SK-N-SH treated with all-trans-retinoic acid at 6 μM for 48 hours (cell line): ENCODE measurements at regions not wholly inside any gene's neighbourhood (a gene's known extent, or its start where the extent isn't known, plus 50 kb on each side); places are given as distances from the start of the nearest gene placed in this dataset.

Source experiments
- ATAC-seq: fragments of 200-7000 bp; cut with Tn5 transposase; 3 replicates; pipeline ENCODE4 v1.9.1; 2020; ENCODE audit warnings: mild to moderate bottlenecking, moderate library complexity
- ARNTL ChIP-seq: fragments of 450-650 bp; formaldehyde crosslinking; IDR thresholded peaks from 2 replicates; pipeline ENCODE4 v1.5.0; 2020; ENCODE audit warnings: low read depth, mild to moderate bottlenecking, moderate library complexity, borderline replicate concordance
- BACH2 ChIP-seq: fragments of 250-450 bp; sonication (Bioruptor Pico); IDR thresholded peaks from 2 replicates; pipeline ENCODE4 v1.9.0; 2021; ENCODE audit warnings: mild to moderate bottlenecking, borderline replicate concordance
- CREB5 ChIP-seq: fragments of 250-450 bp; sonication (Bioruptor Pico); IDR thresholded peaks from 2 replicates; pipeline ENCODE4 v1.5.1; 2020; ENCODE audit warnings: low read depth, mild to moderate bottlenecking, moderate library complexity
- ESRRG ChIP-seq: fragments of 250-450 bp; sonication (Bioruptor Pico); IDR thresholded peaks from 2 replicates; pipeline ENCODE4 v1.6.1; 2021; ENCODE audit warnings: mild to moderate bottlenecking
- GLIS3 ChIP-seq: fragments of 250-450 bp; sonication (Bioruptor Pico); IDR thresholded peaks from 2 replicates; pipeline ENCODE4 v1.5.0; 2020; ENCODE audit warnings: mild to moderate bottlenecking, moderate library complexity
- ISL1 ChIP-seq: fragments of 250-450 bp; sonication (Bioruptor Pico); IDR thresholded peaks from 2 replicates; pipeline ENCODE4 v2.1.2; 2022; ENCODE audit warnings: mild to moderate bottlenecking, moderate library complexity
- PATZ1 ChIP-seq: fragments of 250-450 bp; sonication (Bioruptor Pico); IDR thresholded peaks from 2 replicates; pipeline ENCODE4 v1.8.0; 2020; ENCODE audit warnings: mild to moderate bottlenecking, moderate library complexity, borderline replicate concordance
- POU6F1 ChIP-seq: fragments of 250-450 bp; sonication (Bioruptor Pico); IDR thresholded peaks from 2 replicates; pipeline ENCODE4 v1.8.0; 2021; ENCODE audit warnings: low read depth, mild to moderate bottlenecking, moderate library complexity, borderline replicate concordance
- PPARA ChIP-seq: fragments of 250-450 bp; sonication (Bioruptor Pico); IDR thresholded peaks from 2 replicates; pipeline ENCODE4 v1.5.0; 2020; ENCODE audit warnings: mild to moderate bottlenecking, borderline replicate concordance
- TOX ChIP-seq: fragments of 250-450 bp; sonication (Bioruptor Pico); IDR thresholded peaks from 2 replicates; pipeline ENCODE4 v1.8.0; 2021; ENCODE audit warnings: mild to moderate bottlenecking, moderate library complexity, borderline replicate concordance
- ZFP30 ChIP-seq: fragments of 450-650 bp; formaldehyde crosslinking; IDR thresholded peaks from 2 replicates; pipeline ENCODE4 v1.5.0; 2022; ENCODE audit warnings: mild to moderate bottlenecking, moderate library complexity
- ZNF70 ChIP-seq: fragments of 450-650 bp; formaldehyde crosslinking; IDR thresholded peaks from 2 replicates; pipeline ENCODE4 v1.5.0; 2020; ENCODE audit warnings: mild to moderate bottlenecking, moderate library complexity

- TF ChIP-seq BACH2 (CRISPR knock-in tag) = no peak
- TF ChIP-seq PATZ1 = no peak
- TF ChIP-seq TOX = no peak
- TF ChIP-seq POU6F1 = no peak
- TF ChIP-seq ZFP30 (CRISPR knock-in tag) = no peak
- no peak for TF ChIP-seq ESRRG (CRISPR knock-in tag)
- TF ChIP-seq ARNTL (CRISPR knock-in tag) = no peak
- no peak for TF ChIP-seq GLIS3 (CRISPR knock-in tag)
- no peak for TF ChIP-seq ISL1
- no peak for TF ChIP-seq PPARA (CRISPR knock-in tag)
- TF ChIP-seq CREB5 (CRISPR knock-in tag) = no peak
- no peak for TF ChIP-seq ZNF70
- TF ChIP-seq, all 23 proteins: peak for 0
- ATAC-seq = no peak
These were observed 50.4 kb upstream of the TEAD1 start for GRCh38 chr11:12623869-12624268.
